ENCODE measurements at regions not wholly inside any gene's neighbourhood (a gene's known extent, or its start where the extent isn't known, plus 50 kb on each side); places are given as distances from the start of the nearest gene placed in this dataset.
A peak's percentile ranks its signal among the peaks of the same experiment; 100 is the strongest.

DNA sequence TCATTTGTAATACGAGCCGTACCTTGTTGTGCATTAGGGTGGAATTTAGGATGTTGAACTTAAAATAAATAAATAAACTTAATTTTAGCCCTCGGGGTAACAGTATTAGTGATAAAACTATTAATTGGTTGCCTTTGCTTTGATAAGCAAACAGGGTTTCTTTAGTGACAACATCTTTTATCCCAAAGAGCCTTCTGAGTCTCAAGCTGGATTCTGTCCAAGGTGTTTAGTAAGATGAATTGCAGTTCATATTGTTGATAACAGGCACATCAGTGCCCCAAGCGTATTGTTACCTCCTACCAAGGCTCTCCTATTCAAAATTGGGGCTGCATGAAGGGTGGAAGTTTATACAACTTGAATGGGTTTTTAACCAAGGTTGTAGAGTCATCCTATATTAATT is 144.4 kb upstream of the CELF2 start:
- no TSS peak for BruUV-seq (replicated peaks)
- Histone ChIP-seq H3K79me2 (ENCODE audit: control insufficient read depth, insufficient read depth, low read length) (no peaks in the 10 kb centered on the region), H3K4me3 (replicated peaks in 1 of 3; ENCODE audit: insufficient read depth in 1 of 3, low read depth in 1 of 3, low read length in 3 of 3) (no peak overlapping the region), H3K9ac (replicated peaks; ENCODE audit: extremely low read depth, insufficient read depth, low read length) (no peak overlapping the region), H3K4me2 (ENCODE audit: insufficient read depth, low read length) (peak overlapping the region; percentile 12), H3K4me1 (ENCODE audit: control insufficient read depth, extremely low read depth, insufficient read depth, low read length) (peaks cover 35% of the 10 kb centered on the region), H3K9me3 (replicated peaks; ENCODE audit: control insufficient read depth, insufficient read depth, low read length) (no peaks in the 10 kb centered on the region), H4K20me1 (replicated peaks; ENCODE audit: control insufficient read depth, extremely low read depth, insufficient read depth, low read length) (no peaks in the 10 kb centered on the region), H3K27me3 (ENCODE audit: control insufficient read depth in 2 of 2, insufficient read depth in 2 of 2, low read length in 2 of 2) (no peaks in the 10 kb centered on the region), H3K9me1 (replicated peaks; ENCODE audit: control insufficient read depth, extremely low read depth, insufficient read depth, low read length) (no peaks in the 10 kb centered on the region), H3K27ac (ENCODE audit: insufficient read depth, low read depth, low read length) (peak overlapping the region; percentile 99), H2AFZ (ENCODE audit: low read depth, low read length) (no peak overlapping the region), H3K36me3 (ENCODE audit: control insufficient read depth in 2 of 2, extremely low read depth in 1 of 2, insufficient read depth in 2 of 2, low read length in 2 of 2) (no peaks in the 10 kb centered on the region)
- FAIRE-seq: no peak
- dilution Hi-C loops (cut with MboI; ENCODE audit: extremely low pct_ligation_motif_present, low sequenced_read_pairs): no loop called here
- DNase-seq (ENCODE audit: low read depth, low spot score): peak; percentile 52
- POLR2A ChIA-PET: interaction anchor here (0.6 kb wide), 1 partner anchor 243 kb away, joined by 3 read pairs; no protein-coding TSS in a partner anchor
- intact Hi-C loops (cut with micrococcal nuclease): no loop called here
- CTCF ChIA-PET: interaction anchor here (1.6 to 1.9 kb wide), 2 partner anchors 76 to 1530 kb away, joined by 3 to 6 read pairs; no protein-coding TSS in a partner anchor
- no peak for TF ChIP-seq FOS (IDR thresholded peaks at IDR 0.05; ENCODE audit: borderline replicate concordance, insufficient read depth, low read length)

DNA sequence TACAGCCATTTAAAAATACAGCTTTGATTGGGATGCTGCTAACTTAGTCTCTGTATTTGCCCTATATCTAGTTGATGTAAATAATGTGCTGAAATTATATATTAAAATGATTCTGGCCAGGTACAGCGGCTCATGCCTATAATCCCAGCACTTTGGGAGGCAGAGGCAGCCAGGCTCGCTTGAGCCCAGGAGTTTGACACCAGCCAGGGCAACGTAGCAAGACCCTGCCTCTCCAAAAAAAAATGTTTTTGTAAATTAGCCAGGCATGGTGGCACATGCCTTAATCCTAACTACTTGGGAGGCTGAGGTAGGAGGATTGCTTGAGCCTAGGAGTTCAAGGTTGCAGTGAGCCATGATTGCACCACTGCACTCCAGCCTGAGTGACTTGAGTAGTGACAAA is 143.8 kb upstream of the CELF2 start:
- POLR2A ChIA-PET: no interaction called here
- H3K79me2 ChIP-seq (ENCODE audit: control insufficient read depth, insufficient read depth, low read length): no peaks in the 10 kb centered on the region

More for the DNA sequence above, 143.8 kb upstream of the CELF2 start:
- BruUV-seq (replicated peaks): no TSS peak
- dilution Hi-C loops (cut with MboI; ENCODE audit: extremely low pct_ligation_motif_present, low sequenced_read_pairs) (no loop called here), intact Hi-C loops (cut with micrococcal nuclease) (no loop called here)
- FAIRE-seq: no peak
- no peak for DNase-seq (ENCODE audit: low read depth, low spot score)
- H4K20me1 ChIP-seq (replicated peaks; ENCODE audit: control insufficient read depth, extremely low read depth, insufficient read depth, low read length): no peaks in the 10 kb centered on the region
- H3K9me3 ChIP-seq (replicated peaks; ENCODE audit: control insufficient read depth, insufficient read depth, low read length): no peaks in the 10 kb centered on the region
- H3K27ac ChIP-seq (ENCODE audit: insufficient read depth, low read depth, low read length): peak overlapping the region; percentile 99
- TF ChIP-seq GATA2 (IDR thresholded peaks at IDR 0.05; ENCODE audit: insufficient read depth, insufficient read length, low read depth, low read length): no peak
- no peak for TF ChIP-seq POLR2AphosphoS5 (IDR thresholded peaks at IDR 0.05; ENCODE audit: insufficient read depth, low read depth, low read length)
- TF ChIP-seq JUN (IDR thresholded peaks at IDR 0.05; ENCODE audit: borderline replicate concordance, insufficient read depth, insufficient read length, low read depth): no peak
- no peak for TF ChIP-seq POLR2A (IDR thresholded peaks at IDR 0.05; ENCODE audit: low read depth, low read length)
- no peak for TF ChIP-seq MYC (IDR thresholded peaks at IDR 0.05; ENCODE audit: low read depth, low read length)
- TF ChIP-seq, protein P1, sequence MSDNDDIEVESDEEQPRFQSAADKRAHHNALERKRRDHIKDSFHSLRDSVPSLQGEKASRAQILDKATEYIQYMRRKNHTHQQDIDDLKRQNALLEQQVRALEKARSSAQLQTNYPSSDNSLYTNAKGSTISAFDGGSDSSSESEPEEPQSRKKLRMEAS (IDR thresholded peaks at IDR 0.05; ENCODE audit: insufficient read depth, insufficient read length): no peak
- TF ChIP-seq EZH2 (IDR thresholded peaks at IDR 0.05; ENCODE audit: borderline replicate concordance, low read depth, low read length, severe bottlenecking): no peak
- TF ChIP-seq, protein P2, sequence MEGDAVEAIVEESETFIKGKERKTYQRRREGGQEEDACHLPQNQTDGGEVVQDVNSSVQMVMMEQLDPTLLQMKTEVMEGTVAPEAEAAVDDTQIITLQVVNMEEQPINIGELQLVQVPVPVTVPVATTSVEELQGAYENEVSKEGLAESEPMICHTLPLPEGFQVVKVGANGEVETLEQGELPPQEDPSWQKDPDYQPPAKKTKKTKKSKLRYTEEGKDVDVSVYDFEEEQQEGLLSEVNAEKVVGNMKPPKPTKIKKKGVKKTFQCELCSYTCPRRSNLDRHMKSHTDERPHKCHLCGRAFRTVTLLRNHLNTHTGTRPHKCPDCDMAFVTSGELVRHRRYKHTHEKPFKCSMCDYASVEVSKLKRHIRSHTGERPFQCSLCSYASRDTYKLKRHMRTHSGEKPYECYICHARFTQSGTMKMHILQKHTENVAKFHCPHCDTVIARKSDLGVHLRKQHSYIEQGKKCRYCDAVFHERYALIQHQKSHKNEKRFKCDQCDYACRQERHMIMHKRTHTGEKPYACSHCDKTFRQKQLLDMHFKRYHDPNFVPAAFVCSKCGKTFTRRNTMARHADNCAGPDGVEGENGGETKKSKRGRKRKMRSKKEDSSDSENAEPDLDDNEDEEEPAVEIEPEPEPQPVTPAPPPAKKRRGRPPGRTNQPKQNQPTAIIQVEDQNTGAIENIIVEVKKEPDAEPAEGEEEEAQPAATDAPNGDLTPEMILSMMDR (IDR thresholded peaks at IDR 0.05; ENCODE audit: extremely low read depth in 1 of 2, insufficient read depth in 1 of 2, low read depth in 1 of 2, low read length in 2 of 2): no peak
- CTCF ChIA-PET: interaction anchor here (1.6 kb wide), 1 partner anchor 77 kb away, joined by 3 read pairs; no protein-coding TSS in a partner anchor
- H3K4me2 ChIP-seq (ENCODE audit: insufficient read depth, low read length): no peak overlapping the region
- H3K36me3 ChIP-seq (ENCODE audit: control insufficient read depth in 2 of 2, extremely low read depth in 1 of 2, insufficient read depth in 2 of 2, low read length in 2 of 2): no peaks in the 10 kb centered on the region
- H3K4me1 ChIP-seq (ENCODE audit: control insufficient read depth, extremely low read depth, insufficient read depth, low read length): peaks cover 35% of the 10 kb centered on the region
- no peak overlapping the region for H3K9ac ChIP-seq (replicated peaks; ENCODE audit: extremely low read depth, insufficient read depth, low read length)
- no peaks in the 10 kb centered on the region for H3K27me3 ChIP-seq (ENCODE audit: control insufficient read depth in 2 of 2, insufficient read depth in 2 of 2, low read length in 2 of 2)
- no peak overlapping the region for H2AFZ ChIP-seq (ENCODE audit: low read depth, low read length)
- no peak overlapping the region for H3K4me3 ChIP-seq (replicated peaks in 1 of 3; ENCODE audit: insufficient read depth in 1 of 3, low read depth in 1 of 3, low read length in 3 of 3)
- H3K9me1 ChIP-seq (replicated peaks; ENCODE audit: control insufficient read depth, extremely low read depth, insufficient read depth, low read length): no peaks in the 10 kb centered on the region

Data from endothelial cell of umbilical vein (primary cell).